Activated T-helper 1 cell treated with Interleukin-2 at 50 U/mL for 16 hours (primary cell): ENCODE measurements at regions not wholly inside any gene's neighbourhood (a gene's known extent, or its start where the extent isn't known, plus 50 kb on each side); places are given as distances from the start of the nearest gene placed in this dataset.

ENCODE experiments used
- DNase-seq: peaks from one replicate; pipeline ENCODE4 v3.0.0-alpha.2; 2020; ENCODE audit warnings: low read depth

- DNase-seq, result no peak
These were observed 97.5 kb upstream of the MGMT start for GRCh38 chr10:129369566-129369965.

- no peak for DNase-seq
These were observed 95.5 kb upstream of the MGMT start for GRCh38 chr10:129371541-129371940.

- no peak for DNase-seq
These were observed 94.9 kb upstream of the MGMT start for GRCh38 chr10:129372172-129372571.

- DNase-seq, result no peak
These were observed 93.8 kb upstream of the MGMT start for GRCh38 chr10:129373231-129373630.

GRCh38 chr10:129373718-129374117, 93.3 kb upstream of the MGMT start:
- no peak for DNase-seq

- no peak for DNase-seq
These were observed 91.9 kb upstream of the MGMT start for GRCh38 chr10:129375171-129375570.

GRCh38 chr10:129375912-129376311, 91.1 kb upstream of the MGMT start:
- no peak for DNase-seq

- no peak for DNase-seq
These were observed 86.8 kb upstream of the MGMT start for GRCh38 chr10:129380279-129380678.

GRCh38 chr10:129381741-129382140, 85.3 kb upstream of the MGMT start:
- no peak for DNase-seq

GRCh38 chr10:129382401-129382800, 84.6 kb upstream of the MGMT start:
- no peak for DNase-seq

- no peak for DNase-seq
These were observed 83.4 kb upstream of the MGMT start for GRCh38 chr10:129383651-129384050.

GRCh38 chr10:129385600-129385999, 81.4 kb upstream of the MGMT start:
- DNase-seq, result no peak

GRCh38 chr10:129386415-129387257, 80.4 kb upstream of the MGMT start:
- DNase-seq, result no peak

- DNase-seq, result no peak
These were observed 79.8 kb upstream of the MGMT start for GRCh38 chr10:129387258-129387525.

GRCh38 chr10:129388435-129388834, 78.6 kb upstream of the MGMT start:
- no peak for DNase-seq

- no peak for DNase-seq
These were observed 77.8 kb upstream of the MGMT start for GRCh38 chr10:129389194-129389593.

GRCh38 chr10:129390147-129390546, 76.9 kb upstream of the MGMT start:
- no peak for DNase-seq

GRCh38 chr10:129390726-129391125, 76.3 kb upstream of the MGMT start:
- DNase-seq, result no peak

GRCh38 chr10:129391464-129391863, 75.6 kb upstream of the MGMT start:
- DNase-seq, result no peak

GRCh38 chr10:129392855-129393254, 74.2 kb upstream of the MGMT start:
- no peak for DNase-seq

- no peak for DNase-seq
These were observed 73.2 kb upstream of the MGMT start for GRCh38 chr10:129393812-129394211.

GRCh38 chr10:129394518-129395328, 72.3 kb upstream of the MGMT start:
- DNase-seq, result no peak

GRCh38 chr10:129396021-129396722, 70.9 kb upstream of the MGMT start:
- DNase-seq, result no peak
